ENCODE measurements at regions not wholly inside any gene's neighbourhood (a gene's known extent, or its start where the extent isn't known, plus 50 kb on each side); places are given as distances from the start of the nearest gene placed in this dataset.

DNA sequence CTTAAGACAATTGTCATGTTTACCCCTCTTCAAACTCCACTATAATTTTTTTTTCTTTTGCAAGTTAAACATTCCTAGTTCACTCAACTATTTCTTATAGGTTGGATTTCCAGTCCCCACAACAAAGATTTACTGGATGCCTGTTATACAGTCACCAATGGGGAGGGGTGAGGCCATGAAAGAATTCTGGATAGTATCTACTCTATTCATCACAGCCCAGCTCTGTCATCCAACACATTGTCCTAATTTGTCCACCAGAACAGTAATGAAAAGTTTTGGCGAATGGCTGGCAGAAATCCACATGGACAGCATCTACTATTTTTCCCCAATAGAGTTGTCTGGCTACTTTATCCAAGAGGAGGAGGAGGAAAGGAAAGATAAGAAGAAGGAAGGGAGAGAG is 192.7 kb upstream of the S100G start:
- ATAC-seq (ENCODE audit: low FRiP score in 2 of 2) (no peak), DNase-seq (no peak)
- H3K4me3 ChIP-seq = no peak overlapping the region
- H3K36me3 ChIP-seq = no peaks in the 10 kb centered on the region
- no peaks in the 10 kb centered on the region for H3K4me1 ChIP-seq
- TF ChIP-seq POLR2A (IDR thresholded peaks at IDR 0.05) (no peak), POLR2AphosphoS5 (IDR thresholded peaks at IDR 0.05) (no peak), EP300 (IDR thresholded peaks at IDR 0.05) (no peak)
- TF ChIP-seq, protein P1, sequence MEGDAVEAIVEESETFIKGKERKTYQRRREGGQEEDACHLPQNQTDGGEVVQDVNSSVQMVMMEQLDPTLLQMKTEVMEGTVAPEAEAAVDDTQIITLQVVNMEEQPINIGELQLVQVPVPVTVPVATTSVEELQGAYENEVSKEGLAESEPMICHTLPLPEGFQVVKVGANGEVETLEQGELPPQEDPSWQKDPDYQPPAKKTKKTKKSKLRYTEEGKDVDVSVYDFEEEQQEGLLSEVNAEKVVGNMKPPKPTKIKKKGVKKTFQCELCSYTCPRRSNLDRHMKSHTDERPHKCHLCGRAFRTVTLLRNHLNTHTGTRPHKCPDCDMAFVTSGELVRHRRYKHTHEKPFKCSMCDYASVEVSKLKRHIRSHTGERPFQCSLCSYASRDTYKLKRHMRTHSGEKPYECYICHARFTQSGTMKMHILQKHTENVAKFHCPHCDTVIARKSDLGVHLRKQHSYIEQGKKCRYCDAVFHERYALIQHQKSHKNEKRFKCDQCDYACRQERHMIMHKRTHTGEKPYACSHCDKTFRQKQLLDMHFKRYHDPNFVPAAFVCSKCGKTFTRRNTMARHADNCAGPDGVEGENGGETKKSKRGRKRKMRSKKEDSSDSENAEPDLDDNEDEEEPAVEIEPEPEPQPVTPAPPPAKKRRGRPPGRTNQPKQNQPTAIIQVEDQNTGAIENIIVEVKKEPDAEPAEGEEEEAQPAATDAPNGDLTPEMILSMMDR (IDR thresholded peaks at IDR 0.05) = no peak
- H3K27ac ChIP-seq = no peak overlapping the region
- H3K9me3 ChIP-seq = no peaks in the 10 kb centered on the region
- H3K27me3 ChIP-seq = no peaks in the 10 kb centered on the region
- 92% methylated on average over 1 of the region's 1 CpG; no CpG with 5 or more reads in 1 of the 2 donors for WGBS, 2 donors

DNA sequence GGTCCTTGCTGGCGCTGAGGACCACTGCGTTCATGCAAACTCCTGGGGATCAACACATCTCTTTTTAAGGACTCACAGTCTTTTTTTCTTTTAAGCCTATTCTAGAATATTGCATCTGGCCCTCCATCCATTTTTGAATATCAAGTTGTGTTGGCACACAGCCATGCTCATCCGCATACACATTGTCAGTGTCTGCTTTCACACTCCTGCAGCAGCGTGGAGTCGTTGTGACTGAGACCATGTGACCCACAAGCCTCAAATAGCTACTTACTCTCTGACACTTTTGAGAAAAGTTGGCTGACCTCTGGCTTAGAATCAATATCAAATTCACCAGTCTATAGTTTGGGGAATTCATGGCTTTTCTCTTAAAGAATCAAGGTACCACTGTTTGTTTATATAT is 191.8 kb upstream of the S100G start:
- DNase-seq = no peak
- TF ChIP-seq, protein P1 (IDR thresholded peaks at IDR 0.05) = no peak
- no peak for TF ChIP-seq POLR2AphosphoS5 (IDR thresholded peaks at IDR 0.05)
- TF ChIP-seq POLR2A (IDR thresholded peaks at IDR 0.05) = no peak
- TF ChIP-seq EP300 (IDR thresholded peaks at IDR 0.05) = no peak
- Histone ChIP-seq H3K4me3 (no peak overlapping the region), H3K36me3 (no peaks in the 10 kb centered on the region), H3K9me3 (no peaks in the 10 kb centered on the region), H3K27ac (no peak overlapping the region), H3K27me3 (no peaks in the 10 kb centered on the region), H3K4me1 (no peaks in the 10 kb centered on the region)
- ATAC-seq (ENCODE audit: low FRiP score in 2 of 2) = no peak
- WGBS, 2 donors = 77 to 88% methylated on average over 5 of the region's 5 CpGs

- TF ChIP-seq POLR2A (IDR thresholded peaks at IDR 0.05) (no peak), EP300 (IDR thresholded peaks at IDR 0.05) (no peak), POLR2AphosphoS5 (IDR thresholded peaks at IDR 0.05) (no peak)
- TF ChIP-seq, protein P1 (IDR thresholded peaks at IDR 0.05) = no peak
- Histone ChIP-seq H3K4me1 (no peaks in the 10 kb centered on the region), H3K27me3 (no peaks in the 10 kb centered on the region), H3K4me3 (no peak overlapping the region), H3K36me3 (no peaks in the 10 kb centered on the region), H3K9me3 (no peaks in the 10 kb centered on the region), H3K27ac (no peak overlapping the region)
- ATAC-seq (ENCODE audit: low FRiP score in 2 of 2) (no peak), DNase-seq (no peak)
- WGBS, 2 donors = 55 to 63% methylated on average over 2 of the region's 2 CpGs
Measured at GRCh38 chrX:16459008-16459407, 190.9 kb upstream of the S100G start.

DNA sequence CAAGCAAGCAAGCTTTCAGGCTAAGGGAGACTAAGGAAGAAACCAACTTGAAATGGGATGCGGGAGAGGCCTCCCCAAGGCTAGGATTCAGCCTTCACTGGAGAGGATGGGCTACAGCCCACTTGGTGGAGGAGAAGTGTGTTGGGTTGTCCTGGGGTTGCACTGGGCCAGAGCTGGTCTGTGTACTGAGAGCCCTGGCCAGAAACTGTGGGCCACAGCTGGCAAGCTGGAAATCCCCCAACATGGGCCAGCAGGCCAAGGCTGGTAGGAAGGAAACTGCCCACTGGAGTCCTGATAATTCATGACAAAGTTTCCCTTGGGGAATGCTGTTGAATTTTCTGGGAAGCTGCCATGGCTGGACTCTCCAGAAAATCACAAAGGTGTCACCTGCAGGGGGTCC is 188.0 kb upstream of the S100G start:
- Histone ChIP-seq H3K36me3 (no peaks in the 10 kb centered on the region), H3K4me3 (no peak overlapping the region), H3K27ac (no peak overlapping the region), H3K27me3 (no peaks in the 10 kb centered on the region), H3K9me3 (no peaks in the 10 kb centered on the region), H3K4me1 (no peaks in the 10 kb centered on the region)
- DNase-seq = no peak
- ATAC-seq (ENCODE audit: low FRiP score in 2 of 2) = no peak
- WGBS, 2 donors = 94 to 100% methylated on average over 1 of the region's 1 CpG
- TF ChIP-seq POLR2AphosphoS5 (IDR thresholded peaks at IDR 0.05) (no peak), POLR2A (IDR thresholded peaks at IDR 0.05) (no peak)
- TF ChIP-seq, protein P1 (IDR thresholded peaks at IDR 0.05) = no peak

DNA sequence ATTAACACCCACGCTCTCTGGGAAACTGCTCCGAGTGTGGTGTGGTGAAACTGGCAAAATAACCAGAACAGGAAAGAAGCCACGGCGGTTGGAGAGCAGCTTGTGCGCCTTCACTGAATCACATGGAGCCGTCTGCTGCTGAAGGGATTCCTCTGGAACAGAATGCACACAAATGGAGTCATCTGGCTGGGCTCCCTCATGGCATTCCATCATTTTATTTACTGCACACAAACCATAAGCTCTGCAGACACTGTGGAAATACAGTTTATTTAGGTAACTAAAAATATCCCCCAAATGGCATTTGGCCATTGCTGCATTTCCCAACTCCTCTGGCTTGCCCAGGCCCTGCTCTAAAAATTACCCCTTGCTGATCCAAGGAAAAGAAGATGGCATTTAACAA is 187.0 kb upstream of the S100G start:
- no peak overlapping the region for H3K27ac ChIP-seq
- no peaks in the 10 kb centered on the region for H3K27me3 ChIP-seq
- WGBS, 2 donors = 61 to 76% methylated on average over 6 of the region's 6 CpGs
- no peak for ATAC-seq (ENCODE audit: low FRiP score in 2 of 2)
- no peak for DNase-seq
- H3K4me3 ChIP-seq = no peak overlapping the region
- no peaks in the 10 kb centered on the region for H3K9me3 ChIP-seq
- no peaks in the 10 kb centered on the region for H3K36me3 ChIP-seq
- H3K4me1 ChIP-seq = no peaks in the 10 kb centered on the region
- TF ChIP-seq, protein P1 (IDR thresholded peaks at IDR 0.05) = no peak
- TF ChIP-seq POLR2AphosphoS5 (IDR thresholded peaks at IDR 0.05) (no peak), EP300 (IDR thresholded peaks at IDR 0.05) (no peak), POLR2A (IDR thresholded peaks at IDR 0.05) (no peak)
